ENCODE measurements at regions not wholly inside any gene's neighbourhood (a gene's known extent, or its start where the extent isn't known, plus 50 kb on each side); places are given as distances from the start of the nearest gene placed in this dataset.
"Not testable (repeated sequence)": the region's sequence is repeated elsewhere in the genome, so short reads cannot be mapped to it uniquely, and the experiment has no call there.

DNA sequence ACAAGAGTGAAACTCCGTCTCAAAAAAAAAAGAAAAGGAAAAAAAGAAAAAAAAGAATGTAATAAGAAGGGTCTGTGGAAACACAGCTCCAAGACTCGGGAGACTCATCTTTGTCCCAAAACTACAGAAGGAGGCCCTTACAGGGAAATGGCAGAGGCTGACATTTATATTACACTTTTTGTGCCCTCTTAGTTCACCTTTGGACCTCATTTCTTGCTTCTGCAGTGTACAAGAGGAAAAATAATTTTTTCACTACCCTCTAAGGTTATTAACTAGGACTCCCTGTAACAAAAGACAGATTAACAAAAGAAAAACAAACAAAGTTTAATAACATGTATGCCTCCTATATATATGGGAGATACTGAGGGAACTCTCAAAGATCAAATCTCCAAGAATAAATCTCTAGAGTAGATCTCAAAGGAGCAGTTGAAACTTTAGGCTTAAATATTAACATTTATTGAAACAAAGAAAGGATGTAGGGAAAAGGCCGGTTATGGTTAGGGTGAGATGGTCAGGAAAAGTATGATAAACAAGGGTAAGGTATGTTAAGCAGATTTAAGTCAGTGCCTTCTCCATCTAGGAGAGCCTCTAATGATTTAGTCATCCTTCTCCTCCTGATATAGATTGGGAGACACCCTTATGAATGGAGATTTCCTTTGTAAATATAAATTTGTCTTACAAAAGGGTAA lies 121.3 kb upstream of the JADE1 start:
- H3K4me1 ChIP-seq (ENCODE audit: control insufficient read depth, insufficient read depth, low read length), result no peaks in the 10 kb centered on the region
- no peak overlapping the region for H3K4me2 ChIP-seq (ENCODE audit: low read length)
- H3K9ac ChIP-seq (ENCODE audit: low read depth, low read length), result no peak overlapping the region
- H3K36me3 ChIP-seq (ENCODE audit: insufficient read depth, low read length), result no peaks in the 10 kb centered on the region
- no peaks in the 10 kb centered on the region for H3K27me3 ChIP-seq (ENCODE audit: control insufficient read depth, insufficient read depth, low read length)
- no peaks in the 10 kb centered on the region for H3K9me3 ChIP-seq (replicated peaks; ENCODE audit: low read length)
- H3K4me3 ChIP-seq (ENCODE audit: low read length), result no peak overlapping the region

DNA sequence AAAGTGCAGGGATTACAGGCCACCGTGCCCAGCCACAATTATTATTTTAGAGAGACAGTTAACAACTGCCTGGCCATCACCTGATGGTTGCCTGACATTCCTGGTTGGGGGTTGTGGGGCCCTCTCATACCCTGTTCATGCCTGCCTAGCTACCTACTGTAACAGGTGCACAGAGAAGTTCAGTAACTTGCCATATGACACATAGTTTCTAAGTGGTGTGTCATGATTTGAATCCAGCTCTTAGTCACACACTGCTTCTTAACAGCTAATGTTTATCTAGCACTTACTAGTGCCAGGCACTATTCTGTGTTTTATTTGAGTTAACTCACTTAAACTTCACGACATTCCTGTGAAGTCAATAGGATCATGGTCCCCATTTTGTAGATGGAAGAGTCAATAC lies 122.7 kb upstream of the JADE1 start:
- Histone ChIP-seq H3K9ac (ENCODE audit: low read depth, low read length) (no peak overlapping the region), H3K27me3 (ENCODE audit: control insufficient read depth, insufficient read depth, low read length) (no peaks in the 10 kb centered on the region), H3K9me3 (replicated peaks; ENCODE audit: low read length) (no peaks in the 10 kb centered on the region), H3K4me1 (ENCODE audit: control insufficient read depth, insufficient read depth, low read length) (no peaks in the 10 kb centered on the region), H3K36me3 (ENCODE audit: insufficient read depth, low read length) (no peaks in the 10 kb centered on the region), H3K4me3 (ENCODE audit: low read length) (no peak overlapping the region), H3K4me2 (ENCODE audit: low read length) (no peak overlapping the region)

DNA sequence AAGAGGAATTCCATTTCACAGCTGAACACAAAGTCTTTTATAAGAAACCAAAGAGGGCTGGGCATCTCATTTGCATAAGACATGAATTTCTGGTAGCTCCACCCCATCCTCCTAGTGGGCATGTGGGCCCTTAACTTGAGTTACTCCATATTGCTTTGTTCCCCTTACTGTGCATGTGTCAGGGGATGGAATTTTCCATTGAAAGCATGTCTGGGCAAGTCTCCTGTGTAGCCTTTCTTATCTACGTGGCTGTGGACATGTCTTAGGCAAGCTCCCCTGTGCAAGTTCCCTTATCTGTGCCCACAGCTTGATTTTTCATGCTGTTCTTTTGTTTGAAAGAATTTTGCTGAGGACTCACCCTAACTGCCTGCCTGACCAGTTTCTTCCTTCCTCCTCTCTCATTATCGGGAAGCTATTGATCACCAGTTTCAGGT lies 123.5 kb upstream of the JADE1 start:
- no peak overlapping the region for H3K4me3 ChIP-seq (ENCODE audit: low read length)
- no peak overlapping the region for H3K9ac ChIP-seq (ENCODE audit: low read depth, low read length)
- H3K4me2 ChIP-seq (ENCODE audit: low read length), result no peak overlapping the region
- no peaks in the 10 kb centered on the region for H3K9me3 ChIP-seq (replicated peaks; ENCODE audit: low read length)
- H3K27me3 ChIP-seq (ENCODE audit: control insufficient read depth, insufficient read depth, low read length), result no peaks in the 10 kb centered on the region
- H3K4me1 ChIP-seq (ENCODE audit: control insufficient read depth, insufficient read depth, low read length), result no peaks in the 10 kb centered on the region
- no peaks in the 10 kb centered on the region for H3K36me3 ChIP-seq (ENCODE audit: insufficient read depth, low read length)

DNA sequence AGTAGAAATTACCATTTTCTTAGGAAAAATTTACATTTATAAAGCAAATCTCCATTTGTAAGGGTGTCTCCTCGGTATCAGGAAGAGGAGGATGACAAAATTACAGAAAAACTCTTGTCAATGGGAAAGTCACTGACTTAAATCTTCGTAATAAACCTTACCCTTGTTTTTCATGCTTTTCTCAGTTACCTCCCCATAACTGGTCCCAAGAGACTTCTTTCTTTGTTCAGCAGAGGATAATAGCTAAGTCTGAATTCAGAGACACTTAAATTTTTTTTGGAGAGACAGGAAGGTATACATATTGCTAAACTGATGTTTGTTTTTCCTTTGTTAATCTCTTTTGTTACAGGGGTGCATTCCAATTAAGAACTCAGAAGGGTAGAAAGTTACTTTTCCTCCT lies 125.5 kb upstream of the JADE1 start:
- H3K4me1 ChIP-seq (ENCODE audit: control insufficient read depth, insufficient read depth, low read length), result no peaks in the 10 kb centered on the region
- H3K27me3 ChIP-seq (ENCODE audit: control insufficient read depth, insufficient read depth, low read length), result no peaks in the 10 kb centered on the region

DNA sequence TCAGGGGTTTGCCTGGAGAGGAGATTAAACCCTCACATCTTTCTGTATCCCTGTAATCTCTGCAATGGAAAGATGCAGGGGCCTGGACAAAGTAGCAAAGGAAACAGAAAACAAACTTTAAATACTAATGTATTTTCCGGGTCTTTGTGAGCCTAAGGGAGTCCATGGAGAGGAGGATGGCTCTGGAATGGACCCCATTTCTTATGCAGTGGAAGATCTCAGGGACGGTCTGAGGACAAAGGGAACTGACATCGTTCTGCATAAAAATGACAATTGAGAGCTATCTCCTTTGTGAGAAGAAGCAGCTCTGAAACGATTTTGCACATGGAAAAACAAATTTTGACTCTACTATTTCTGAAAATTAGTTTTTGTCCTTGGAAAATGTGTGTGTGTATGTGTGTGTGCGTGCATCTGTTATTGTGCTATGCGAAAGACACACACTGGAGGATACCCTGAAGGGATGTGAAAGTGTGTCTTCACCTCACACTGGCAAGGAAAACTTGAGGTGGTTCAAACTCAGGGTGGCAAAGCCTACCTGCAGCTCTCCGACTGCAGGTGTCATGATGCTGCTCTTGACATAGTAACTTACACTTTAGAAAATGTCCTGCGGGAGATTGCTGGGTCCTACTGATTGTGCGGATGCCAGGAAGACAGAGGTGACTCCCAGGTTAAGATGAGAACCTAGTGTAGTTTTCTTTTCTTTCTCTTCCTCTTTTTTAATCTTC lies 126.4 kb upstream of the JADE1 start:
- Histone ChIP-seq H3K4me1 (ENCODE audit: control insufficient read depth, insufficient read depth, low read length) (no peaks in the 10 kb centered on the region), H3K4me3 (ENCODE audit: low read length) (no peak overlapping the region), H3K9ac (ENCODE audit: low read depth, low read length) (no peak overlapping the region), H3K9me3 (replicated peaks; ENCODE audit: low read length) (no peaks in the 10 kb centered on the region), H3K36me3 (ENCODE audit: insufficient read depth, low read length) (no peaks in the 10 kb centered on the region), H3K4me2 (ENCODE audit: low read length) (no peak overlapping the region), H3K27me3 (ENCODE audit: control insufficient read depth, insufficient read depth, low read length) (no peaks in the 10 kb centered on the region)

More for the DNA sequence above, 125.5 kb upstream of the JADE1 start:
- Histone ChIP-seq H3K4me2 (ENCODE audit: low read length) (no peak overlapping the region), H3K4me3 (ENCODE audit: low read length) (no peak overlapping the region), H3K36me3 (ENCODE audit: insufficient read depth, low read length) (no peaks in the 10 kb centered on the region), H3K9me3 (replicated peaks; ENCODE audit: low read length) (no peaks in the 10 kb centered on the region), H3K9ac (ENCODE audit: low read depth, low read length) (no peak overlapping the region)

DNA sequence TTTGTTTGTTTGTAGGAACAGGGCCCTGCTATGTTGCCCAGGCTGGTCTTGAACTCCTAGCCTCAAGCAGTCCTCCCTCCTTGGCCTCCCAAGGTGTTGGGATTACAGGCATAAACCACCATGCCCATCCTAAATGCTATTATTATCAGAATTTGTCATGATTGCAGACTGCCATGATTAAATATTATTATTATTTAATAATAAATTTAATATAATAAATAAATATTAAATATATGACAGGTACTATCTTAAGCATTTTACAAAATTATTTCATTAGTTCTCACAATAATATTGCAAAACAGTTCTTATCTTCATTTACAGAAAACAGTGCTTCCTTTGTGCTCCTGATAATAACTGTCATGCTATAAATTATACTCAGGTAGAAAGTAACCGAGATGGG lies 133.4 kb upstream of the JADE1 start:
- Histone ChIP-seq H3K27me3 (ENCODE audit: control insufficient read depth, insufficient read depth, low read length) (no peaks in the 10 kb centered on the region), H3K36me3 (ENCODE audit: insufficient read depth, low read length) (no peaks in the 10 kb centered on the region), H3K9me3 (replicated peaks; ENCODE audit: low read length) (no peaks in the 10 kb centered on the region), H3K9ac (ENCODE audit: low read depth, low read length) (no peak overlapping the region), H3K4me2 (ENCODE audit: low read length) (no peak overlapping the region), H3K4me3 (ENCODE audit: low read length) (no peak overlapping the region), H3K4me1 (ENCODE audit: control insufficient read depth, insufficient read depth, low read length) (no peaks in the 10 kb centered on the region)

DNA sequence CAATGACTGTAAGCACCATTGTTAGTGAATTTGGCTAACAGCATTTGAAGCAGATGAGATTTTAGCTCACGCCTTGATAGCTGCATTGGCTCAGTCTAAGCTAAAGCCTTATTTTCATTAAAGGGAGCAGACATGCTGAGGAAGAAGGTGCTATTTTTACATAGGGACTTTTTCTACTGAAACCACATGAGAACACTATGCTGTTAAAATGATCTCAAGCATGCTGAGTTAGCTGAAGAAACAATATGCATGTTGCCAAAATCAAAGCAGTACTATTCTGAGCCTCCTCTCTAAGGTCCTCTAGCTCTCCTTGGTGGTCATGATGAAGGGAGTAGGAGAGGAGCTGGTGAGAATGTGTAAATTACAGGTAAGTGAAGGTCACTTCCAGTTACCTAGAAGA lies 134.4 kb upstream of the JADE1 start:
- Histone ChIP-seq H3K36me3 (ENCODE audit: insufficient read depth, low read length) (no peaks in the 10 kb centered on the region), H3K9ac (ENCODE audit: low read depth, low read length) (no peak overlapping the region), H3K4me1 (ENCODE audit: control insufficient read depth, insufficient read depth, low read length) (no peaks in the 10 kb centered on the region), H3K4me2 (ENCODE audit: low read length) (no peak overlapping the region), H3K27me3 (ENCODE audit: control insufficient read depth, insufficient read depth, low read length) (no peaks in the 10 kb centered on the region), H3K4me3 (ENCODE audit: low read length) (no peak overlapping the region), H3K9me3 (replicated peaks; ENCODE audit: low read length) (no peaks in the 10 kb centered on the region)

DNA sequence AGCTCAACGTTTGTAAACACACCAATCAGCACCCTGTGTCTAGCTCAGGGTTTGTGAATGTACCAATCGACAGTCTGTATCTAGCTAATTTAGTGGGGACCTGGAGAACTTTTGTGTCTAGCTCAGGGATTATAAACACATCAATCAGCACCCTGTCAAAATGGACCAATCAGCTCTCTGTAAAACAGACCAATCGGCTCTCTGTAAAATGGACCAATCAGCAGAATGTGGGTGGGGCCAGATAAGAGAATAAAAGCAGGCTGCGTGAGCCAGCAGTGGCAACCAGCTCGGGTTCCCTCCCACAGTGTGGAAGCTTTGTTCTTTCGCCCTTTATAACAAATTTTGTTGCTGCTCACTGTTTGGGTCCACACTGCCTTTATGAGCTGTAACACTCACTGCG lies 136.3 kb upstream of the JADE1 start:
- H3K36me3 ChIP-seq (ENCODE audit: insufficient read depth, low read length); H3K9me3 ChIP-seq (replicated peaks; ENCODE audit: low read length); H3K4me1 ChIP-seq (ENCODE audit: control insufficient read depth, insufficient read depth, low read length); H3K4me3 ChIP-seq (ENCODE audit: low read length); H3K4me2 ChIP-seq (ENCODE audit: low read length); H3K27me3 ChIP-seq (ENCODE audit: control insufficient read depth, insufficient read depth, low read length); H3K9ac ChIP-seq (ENCODE audit: low read depth, low read length): not testable (repeated sequence)

DNA sequence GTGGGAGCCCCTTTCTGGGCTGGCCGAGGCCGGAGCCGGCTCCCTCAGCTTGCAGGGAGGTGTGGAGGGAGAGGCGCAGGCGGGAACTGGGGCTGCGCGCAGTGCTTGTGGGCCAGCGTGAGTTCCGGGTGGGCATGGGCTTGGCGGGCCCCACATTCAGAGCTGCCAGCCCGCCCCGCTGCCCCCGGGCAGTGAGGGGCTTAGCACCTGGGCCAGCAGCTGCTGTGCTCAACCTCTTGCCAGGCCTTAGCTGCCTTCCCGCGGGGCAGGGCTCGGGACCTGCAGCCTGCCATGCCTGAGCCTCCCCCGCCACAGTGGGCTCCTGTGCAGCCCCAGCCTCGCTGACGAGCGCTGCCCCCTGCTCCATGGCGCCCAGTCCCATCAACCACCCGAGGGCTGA lies 136.9 kb upstream of the JADE1 start:
- H3K36me3 ChIP-seq (ENCODE audit: insufficient read depth, low read length); H3K9ac ChIP-seq (ENCODE audit: low read depth, low read length); H3K4me3 ChIP-seq (ENCODE audit: low read length); H3K4me1 ChIP-seq (ENCODE audit: control insufficient read depth, insufficient read depth, low read length); H3K4me2 ChIP-seq (ENCODE audit: low read length); H3K27me3 ChIP-seq (ENCODE audit: control insufficient read depth, insufficient read depth, low read length); H3K9me3 ChIP-seq (replicated peaks; ENCODE audit: low read length): not testable (repeated sequence)

DNA sequence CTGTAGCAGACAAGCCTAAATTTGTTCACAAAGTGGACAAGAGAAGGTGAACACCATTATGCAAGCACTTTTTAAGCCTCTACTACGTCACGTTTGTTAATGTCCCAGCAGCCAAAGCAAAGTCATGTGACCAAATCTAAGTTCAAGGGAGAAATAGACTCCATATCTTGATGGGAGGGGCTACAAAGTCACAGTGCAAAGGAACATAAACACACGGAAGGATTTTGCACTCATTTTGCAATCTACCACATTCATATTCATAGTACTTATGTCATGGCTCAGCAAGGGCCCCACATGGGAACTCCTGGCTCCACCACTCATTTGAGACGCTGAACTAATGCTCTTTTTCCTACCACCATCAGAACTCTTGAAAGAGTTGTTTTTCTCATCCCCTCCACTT lies 139.0 kb upstream of the JADE1 start:
- no peaks in the 10 kb centered on the region for H3K9me3 ChIP-seq (replicated peaks; ENCODE audit: low read length)
- H3K36me3 ChIP-seq (ENCODE audit: insufficient read depth, low read length), result no peaks in the 10 kb centered on the region
- H3K9ac ChIP-seq (ENCODE audit: low read depth, low read length), result no peak overlapping the region
- no peak overlapping the region for H3K4me3 ChIP-seq (ENCODE audit: low read length)
- no peaks in the 10 kb centered on the region for H3K4me1 ChIP-seq (ENCODE audit: control insufficient read depth, insufficient read depth, low read length)
- H3K4me2 ChIP-seq (ENCODE audit: low read length), result no peak overlapping the region
- H3K27me3 ChIP-seq (ENCODE audit: control insufficient read depth, insufficient read depth, low read length), result no peaks in the 10 kb centered on the region

DNA sequence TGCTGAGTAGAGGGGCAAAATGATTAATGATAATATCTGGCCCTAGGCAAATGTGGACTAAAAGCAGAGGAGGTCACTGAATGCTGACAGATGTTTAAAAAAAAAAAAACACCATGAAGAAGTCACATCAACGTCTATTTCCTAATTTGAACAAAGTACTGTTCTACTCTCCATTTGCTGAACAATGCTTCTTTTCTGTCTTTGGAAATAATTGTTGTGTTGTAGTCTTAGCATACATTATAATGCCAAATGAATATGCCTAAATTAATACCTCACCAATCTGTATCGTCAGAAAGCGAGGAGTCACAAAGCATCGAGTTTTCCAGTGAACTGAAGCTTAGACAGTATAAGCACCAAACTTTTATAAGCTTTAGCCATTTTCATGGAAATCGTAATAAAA lies 140.9 kb upstream of the JADE1 start:
- Histone ChIP-seq H3K4me2 (ENCODE audit: low read length) (no peak overlapping the region), H3K4me3 (ENCODE audit: low read length) (no peak overlapping the region), H3K4me1 (ENCODE audit: control insufficient read depth, insufficient read depth, low read length) (no peaks in the 10 kb centered on the region), H3K27me3 (ENCODE audit: control insufficient read depth, insufficient read depth, low read length) (no peaks in the 10 kb centered on the region), H3K36me3 (ENCODE audit: insufficient read depth, low read length) (no peaks in the 10 kb centered on the region), H3K9ac (ENCODE audit: low read depth, low read length) (no peak overlapping the region), H3K9me3 (replicated peaks; ENCODE audit: low read length) (no peaks in the 10 kb centered on the region)

DNA sequence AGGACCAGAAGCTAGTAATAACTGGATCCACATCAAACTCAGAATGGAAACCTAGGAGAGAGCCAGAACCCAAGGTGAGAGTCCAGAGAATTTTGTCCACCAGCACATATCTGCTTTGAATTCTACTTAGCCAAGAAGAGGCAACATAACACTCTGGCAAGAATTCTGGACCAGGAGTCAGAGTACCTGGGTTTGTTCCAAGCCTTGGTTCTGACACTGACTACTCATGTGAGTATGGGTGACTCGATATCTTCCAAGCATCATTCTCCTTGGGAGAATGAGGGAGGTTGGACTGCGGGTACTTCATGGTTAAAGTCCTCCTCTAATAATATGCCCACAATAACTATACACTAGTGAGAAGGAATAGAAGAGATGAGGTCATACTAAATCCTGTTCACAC lies 144.0 kb upstream of the JADE1 start:
- no peaks in the 10 kb centered on the region for H3K27me3 ChIP-seq (ENCODE audit: control insufficient read depth, insufficient read depth, low read length)
- no peaks in the 10 kb centered on the region for H3K9me3 ChIP-seq (replicated peaks; ENCODE audit: low read length)
- no peaks in the 10 kb centered on the region for H3K36me3 ChIP-seq (ENCODE audit: insufficient read depth, low read length)
- peaks cover 4% of the 10 kb centered on the region for H3K4me1 ChIP-seq (ENCODE audit: control insufficient read depth, insufficient read depth, low read length)
- H3K9ac ChIP-seq (ENCODE audit: low read depth, low read length), result no peak overlapping the region
- H3K4me3 ChIP-seq (ENCODE audit: low read length), result no peak overlapping the region
- H3K4me2 ChIP-seq (ENCODE audit: low read length), result no peak overlapping the region
